NCI-H2029 (cell line): ENCODE measurements at regions not wholly inside any gene's neighbourhood (a gene's known extent, or its start where the extent isn't known, plus 50 kb on each side); places are given as distances from the start of the nearest gene placed in this dataset.
"Not testable (repeated sequence)": the region's sequence is repeated elsewhere in the genome, so short reads cannot be mapped to it uniquely, and the experiment has no call there.

Source experiments
- DNase-seq: peaks from one replicate; lab custom pipeline; 2025; lab: John Stamatoyannopoulos, UW

DNA sequence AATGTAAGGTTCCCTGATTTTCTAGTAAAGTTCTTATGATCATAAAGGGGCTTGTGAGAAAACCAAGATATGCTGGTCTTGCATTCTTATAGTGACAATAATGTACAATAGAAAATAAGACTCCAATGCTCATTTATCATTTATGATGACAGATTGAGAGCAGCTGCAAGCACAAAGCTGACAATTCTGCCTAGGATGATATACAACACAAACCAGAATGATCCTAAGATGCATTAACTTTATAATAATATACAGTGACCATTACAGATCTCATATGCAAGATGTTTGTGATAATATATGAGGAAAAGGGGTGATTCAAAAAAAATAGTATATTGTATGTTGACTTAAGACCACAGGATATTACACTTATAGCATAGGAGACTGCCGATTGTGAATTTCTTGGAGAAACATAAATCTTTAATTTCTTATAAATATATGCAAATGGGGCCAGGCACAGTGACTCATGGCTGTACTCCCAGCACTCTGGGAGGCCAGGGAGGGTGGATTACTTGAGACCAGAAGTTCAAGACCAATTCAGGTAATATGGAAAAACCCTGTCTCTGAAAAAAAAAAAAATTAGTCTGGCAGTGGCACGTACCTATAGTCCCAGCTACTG is 387.0 kb downstream of the ZBBX start:
- no peak for DNase-seq

DNA sequence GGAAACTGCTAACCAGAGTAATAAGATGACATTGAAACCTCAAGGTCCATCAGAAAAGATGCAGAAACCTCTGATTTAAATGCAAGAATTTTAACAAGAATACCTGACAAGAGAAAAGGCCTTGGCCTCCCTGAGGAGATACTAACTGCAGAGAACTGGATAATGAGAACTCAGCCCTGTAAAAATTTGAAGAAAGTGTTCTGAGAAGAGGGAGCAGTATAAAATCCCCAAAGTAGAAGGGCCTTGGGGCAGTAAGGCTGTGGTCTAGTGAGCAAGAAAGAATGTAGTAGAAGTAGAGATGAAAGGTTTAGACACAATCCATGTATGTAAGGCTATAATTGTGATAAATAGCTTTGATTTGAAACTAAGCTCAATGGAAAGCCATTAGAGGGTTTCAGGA is 394.1 kb downstream of the ZBBX start:
- DNase-seq = no peak

DNA sequence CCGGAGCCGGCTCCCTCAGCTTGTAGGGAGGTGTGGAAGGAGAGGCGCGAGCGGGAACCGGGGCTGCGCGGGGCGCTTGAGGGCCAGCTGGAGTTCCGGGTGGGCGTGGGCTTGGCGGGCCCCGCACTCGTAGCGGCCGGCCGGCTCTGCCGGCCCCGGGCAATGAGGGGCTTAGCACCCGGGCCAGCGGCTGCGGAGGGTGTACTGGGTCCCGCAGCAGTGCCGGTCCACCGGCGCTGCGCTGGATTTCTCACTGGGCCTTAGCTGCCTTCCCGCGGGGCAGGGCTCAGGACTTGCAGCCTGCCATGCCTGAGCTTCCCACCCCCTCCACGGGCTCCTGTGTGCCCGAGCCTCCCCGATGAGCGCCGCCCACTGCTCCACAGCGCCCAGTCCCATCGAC is 404.3 kb downstream of the ZBBX start:
- DNase-seq = not testable (repeated sequence)

DNA sequence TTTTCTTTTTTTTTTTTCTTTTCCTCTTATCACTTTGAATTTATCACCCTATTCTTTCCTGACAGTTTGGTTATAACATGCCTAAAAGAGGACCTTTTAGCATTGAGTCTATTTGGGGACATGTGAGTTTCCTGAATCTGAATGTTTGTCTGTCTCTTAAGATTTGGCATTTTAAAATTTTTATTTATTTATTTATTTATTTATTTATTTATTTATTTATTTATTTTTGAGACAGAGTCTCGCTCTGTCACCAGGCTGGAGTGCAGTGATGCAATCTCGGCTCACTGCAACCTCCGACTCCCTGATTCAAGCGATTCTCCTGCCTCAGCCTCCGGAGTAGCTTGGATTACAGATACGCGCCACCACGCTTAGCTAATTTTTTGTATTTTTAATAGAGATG is 412.4 kb downstream of the ZBBX start:
- not testable (repeated sequence) for DNase-seq

DNA sequence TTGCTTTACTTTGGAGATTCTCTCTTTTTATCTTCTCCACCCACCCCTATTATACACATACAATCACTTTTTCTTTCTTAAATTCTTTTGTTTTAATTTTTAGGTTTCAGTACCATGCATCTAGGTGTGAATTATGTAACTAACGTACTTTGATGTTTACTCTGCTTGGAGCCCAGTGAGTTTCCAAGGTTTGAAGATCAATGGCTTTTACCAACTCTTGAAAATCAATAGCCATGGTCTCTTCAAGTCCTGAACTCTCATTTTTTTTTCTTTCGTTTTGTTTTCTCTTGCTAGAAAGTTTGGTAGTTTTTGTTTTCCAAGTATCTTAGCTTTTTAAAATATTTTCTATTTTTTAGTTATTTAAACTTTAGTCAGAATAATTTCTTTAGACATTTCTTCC is 417.2 kb downstream of the ZBBX start:
- DNase-seq = no peak

DNA sequence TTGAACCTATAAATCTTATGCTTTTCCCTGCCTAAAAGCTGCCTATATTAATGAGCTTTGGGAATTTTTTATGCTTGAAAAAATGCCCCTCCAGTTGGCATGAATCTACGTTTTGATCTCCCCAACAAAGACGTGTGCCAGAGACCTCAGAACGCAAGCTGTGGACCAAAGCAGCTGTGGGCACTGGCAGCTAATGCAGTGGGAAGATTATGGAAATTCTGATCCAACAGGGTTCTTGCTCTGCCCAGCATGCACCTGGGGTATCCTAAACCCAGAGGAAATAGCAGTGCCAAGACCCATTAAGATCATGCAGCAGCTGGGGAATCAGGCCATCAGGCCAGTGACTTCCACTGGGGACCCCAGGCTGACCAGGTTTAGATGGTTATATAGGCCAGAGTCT is 423.0 kb downstream of the ZBBX start:
- no peak for DNase-seq

DNA sequence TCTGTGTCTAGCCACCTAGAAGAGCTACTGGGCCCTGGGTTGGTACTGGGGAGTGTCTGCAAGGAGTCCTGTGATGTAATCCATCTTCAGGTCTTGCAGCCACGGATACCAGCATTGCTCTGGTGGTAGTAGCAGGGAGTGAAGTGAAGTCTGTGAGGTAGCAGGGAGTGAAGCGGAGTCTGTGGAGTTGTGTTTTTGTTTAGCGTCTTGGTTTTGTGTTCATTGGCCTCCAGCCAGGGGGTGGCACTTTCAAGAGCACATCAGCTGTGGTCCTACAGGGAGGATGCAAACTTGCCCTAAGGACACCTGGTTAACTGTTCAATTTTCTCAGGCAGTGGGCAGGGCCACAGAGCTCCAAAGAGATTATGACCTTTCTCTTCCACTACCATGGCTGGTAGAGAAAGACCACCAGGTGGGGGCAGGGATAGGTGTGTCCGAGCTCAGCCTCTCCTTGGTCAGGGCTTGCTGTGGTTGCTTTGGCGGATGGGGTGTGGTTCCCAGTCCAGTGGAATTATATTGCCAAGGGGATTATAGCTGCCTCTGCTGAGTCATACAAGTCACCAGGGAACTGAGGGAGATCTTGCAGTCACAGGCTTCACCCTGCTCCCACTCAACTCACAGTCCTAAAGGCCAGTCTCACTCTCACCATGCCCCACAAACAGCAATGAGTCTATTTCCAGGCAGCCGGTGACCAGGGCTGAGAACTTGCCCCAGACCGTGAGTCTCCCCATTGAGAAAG is 424.7 kb downstream of the ZBBX start:
- DNase-seq = no peak

DNA sequence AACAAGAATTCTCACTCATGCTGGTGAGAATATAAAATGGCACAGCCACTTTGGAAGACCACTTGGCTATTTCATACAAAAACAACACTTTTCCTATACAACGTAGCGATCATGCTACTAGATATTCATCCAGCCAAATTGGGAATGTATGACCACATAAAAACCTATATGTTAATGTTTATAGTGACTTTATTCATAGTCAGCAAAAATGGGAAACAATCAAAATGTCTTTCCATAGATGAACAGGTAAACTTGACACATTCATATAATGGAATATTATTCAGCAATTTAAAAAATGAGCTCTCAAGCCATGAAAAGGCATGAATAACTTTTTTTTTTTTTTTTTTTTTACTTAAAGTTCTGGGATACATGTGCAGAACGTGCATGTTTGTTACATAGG is 445.2 kb downstream of the ZBBX start:
- no peak for DNase-seq

DNA sequence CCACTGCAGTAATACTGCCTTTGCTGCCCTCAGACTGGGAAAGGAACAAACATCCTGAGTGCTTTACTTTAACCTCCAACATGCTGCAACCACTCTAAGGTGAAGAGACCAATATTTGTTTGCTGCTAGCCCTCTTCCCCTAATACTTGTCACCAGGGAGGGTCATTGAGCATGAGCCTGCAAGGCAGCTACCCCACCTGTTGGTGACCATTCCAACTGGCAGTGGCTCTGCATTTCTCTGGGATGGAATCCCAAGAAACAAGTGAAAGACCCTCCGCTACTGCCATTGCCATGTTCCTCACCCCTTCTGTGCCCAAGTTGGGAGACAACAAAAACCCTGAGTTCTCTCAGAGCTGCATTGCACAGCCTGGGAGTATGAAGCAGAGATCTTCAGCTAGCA is 462.7 kb downstream of the ZBBX start:
- no peak for DNase-seq

DNA sequence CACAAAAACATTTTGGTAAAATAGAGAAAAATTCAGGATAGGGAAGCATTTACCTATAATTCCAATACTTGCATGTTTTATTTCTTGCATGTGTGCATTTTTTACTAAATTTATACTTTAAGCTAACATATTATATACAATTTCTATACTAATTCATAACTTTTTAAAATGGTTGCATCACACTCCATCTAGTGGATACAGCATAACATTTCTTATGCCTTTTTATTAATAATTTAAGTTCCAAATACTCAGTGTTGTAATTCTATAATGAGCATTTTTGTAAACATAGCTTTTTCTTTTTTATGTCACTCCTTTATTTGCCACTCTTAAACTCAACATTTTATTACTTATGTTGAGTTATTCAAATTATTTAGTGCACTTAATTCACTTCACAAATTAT is 477.7 kb downstream of the ZBBX start:
- DNase-seq = no peak

DNA sequence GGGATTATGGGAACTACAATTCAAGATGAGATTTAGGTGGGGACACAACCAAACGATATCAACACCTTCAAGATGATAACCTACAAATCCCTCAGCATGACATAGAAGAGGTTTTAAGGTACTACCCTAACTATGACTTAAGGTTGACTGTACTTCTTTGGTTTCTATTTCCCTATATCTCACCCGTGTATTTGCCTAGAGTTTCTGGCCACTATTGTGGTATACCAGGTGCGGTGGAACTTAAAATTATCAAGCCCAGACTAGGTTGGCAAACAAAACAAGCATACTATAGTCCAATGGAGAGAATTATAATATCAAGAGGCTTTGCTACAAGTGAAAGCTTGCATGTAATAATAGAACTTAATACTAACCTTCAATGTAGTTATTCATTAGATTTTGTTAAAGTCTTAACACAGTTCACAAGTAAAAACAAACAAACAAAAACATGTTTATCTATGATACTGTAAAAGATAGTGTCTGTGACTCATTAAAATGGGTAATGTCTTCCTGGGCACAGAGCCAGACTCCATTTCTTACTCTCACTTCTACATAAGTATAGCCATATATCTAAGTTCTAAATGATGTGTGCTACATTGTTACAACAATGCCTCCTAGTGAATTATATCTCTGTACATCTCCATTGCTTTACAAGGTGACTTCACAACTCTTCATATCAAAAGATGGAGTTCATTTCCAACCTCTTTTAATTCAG is 479.1 kb downstream of the ZBBX start:
- DNase-seq = no peak

DNA sequence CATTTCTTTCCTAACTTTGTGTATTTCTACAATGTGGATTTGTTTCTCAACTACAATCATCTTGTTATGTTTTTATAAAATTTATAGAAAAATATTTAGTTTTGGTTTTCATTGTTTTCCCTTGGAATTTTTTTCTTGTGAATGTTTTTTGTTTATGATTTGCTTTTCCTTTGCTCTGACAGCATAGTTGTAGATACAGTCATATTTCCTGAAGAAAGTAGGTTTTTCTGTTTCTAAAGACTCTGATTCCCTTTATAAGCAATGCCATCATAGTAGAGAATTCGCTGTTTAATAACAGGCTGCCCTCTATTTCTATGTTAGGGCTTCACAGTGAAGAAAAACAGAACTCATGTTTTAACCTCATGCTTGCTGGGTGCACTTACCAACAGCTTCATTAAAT is 482.3 kb downstream of the ZBBX start:
- no peak for DNase-seq

DNA sequence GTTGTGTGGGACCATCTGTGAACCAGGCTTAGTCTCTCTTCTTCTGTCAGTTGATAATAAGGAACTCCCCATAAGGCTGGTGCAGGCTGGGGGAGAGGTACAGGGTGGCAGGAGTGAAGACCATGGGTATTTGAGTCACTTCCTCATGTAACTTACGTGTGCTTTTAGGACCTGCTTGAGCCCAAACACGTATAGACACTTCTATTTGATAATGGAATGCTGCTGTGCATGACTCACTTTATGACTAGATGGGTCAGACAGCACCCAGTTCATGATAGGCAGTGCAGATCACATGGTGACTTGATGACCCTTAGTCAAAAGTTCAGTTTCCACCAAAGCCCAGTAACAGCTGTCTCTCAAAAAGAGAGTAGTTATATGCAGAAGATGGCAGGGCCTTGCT is 490.9 kb downstream of the ZBBX start:
- DNase-seq = no peak

DNA sequence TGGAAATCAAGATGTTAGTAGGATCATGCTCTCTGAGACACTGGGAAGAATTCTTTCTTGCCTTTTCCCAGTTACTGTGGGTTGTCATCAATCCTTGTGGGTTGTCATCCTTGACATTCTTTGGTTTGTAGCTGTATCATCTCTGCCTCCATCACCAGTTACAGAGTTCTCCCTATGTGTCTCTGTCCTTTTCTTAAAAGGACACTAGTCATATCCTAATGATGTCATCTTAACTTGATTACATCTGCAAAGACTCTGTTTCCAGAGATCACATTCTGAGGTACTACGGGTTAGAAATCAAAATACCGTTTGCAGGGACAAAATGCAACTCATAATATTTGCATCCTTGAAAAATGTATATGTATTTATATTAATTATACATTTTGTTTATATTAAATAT is 500.4 kb downstream of the ZBBX start:
- DNase-seq = no peak

DNA sequence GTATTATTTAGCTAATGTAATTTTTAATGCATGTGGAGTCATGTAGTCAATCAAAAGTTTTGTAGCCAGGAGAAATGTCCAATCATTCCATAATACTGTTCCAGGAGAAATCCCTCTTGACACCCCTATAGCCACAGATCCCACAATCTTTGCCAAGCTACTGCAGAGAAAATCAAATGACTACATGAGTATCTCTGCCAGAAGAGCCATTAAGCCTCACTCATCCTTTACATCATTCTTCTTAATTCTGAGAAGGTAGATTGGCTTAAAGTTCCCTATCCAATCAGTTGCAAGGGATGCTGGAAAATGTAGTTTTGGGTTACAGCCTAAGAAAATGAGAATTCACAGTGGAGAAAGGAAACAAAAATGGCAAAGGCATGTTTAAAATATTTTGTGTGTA is 502.1 kb downstream of the ZBBX start:
- DNase-seq = no peak

DNA sequence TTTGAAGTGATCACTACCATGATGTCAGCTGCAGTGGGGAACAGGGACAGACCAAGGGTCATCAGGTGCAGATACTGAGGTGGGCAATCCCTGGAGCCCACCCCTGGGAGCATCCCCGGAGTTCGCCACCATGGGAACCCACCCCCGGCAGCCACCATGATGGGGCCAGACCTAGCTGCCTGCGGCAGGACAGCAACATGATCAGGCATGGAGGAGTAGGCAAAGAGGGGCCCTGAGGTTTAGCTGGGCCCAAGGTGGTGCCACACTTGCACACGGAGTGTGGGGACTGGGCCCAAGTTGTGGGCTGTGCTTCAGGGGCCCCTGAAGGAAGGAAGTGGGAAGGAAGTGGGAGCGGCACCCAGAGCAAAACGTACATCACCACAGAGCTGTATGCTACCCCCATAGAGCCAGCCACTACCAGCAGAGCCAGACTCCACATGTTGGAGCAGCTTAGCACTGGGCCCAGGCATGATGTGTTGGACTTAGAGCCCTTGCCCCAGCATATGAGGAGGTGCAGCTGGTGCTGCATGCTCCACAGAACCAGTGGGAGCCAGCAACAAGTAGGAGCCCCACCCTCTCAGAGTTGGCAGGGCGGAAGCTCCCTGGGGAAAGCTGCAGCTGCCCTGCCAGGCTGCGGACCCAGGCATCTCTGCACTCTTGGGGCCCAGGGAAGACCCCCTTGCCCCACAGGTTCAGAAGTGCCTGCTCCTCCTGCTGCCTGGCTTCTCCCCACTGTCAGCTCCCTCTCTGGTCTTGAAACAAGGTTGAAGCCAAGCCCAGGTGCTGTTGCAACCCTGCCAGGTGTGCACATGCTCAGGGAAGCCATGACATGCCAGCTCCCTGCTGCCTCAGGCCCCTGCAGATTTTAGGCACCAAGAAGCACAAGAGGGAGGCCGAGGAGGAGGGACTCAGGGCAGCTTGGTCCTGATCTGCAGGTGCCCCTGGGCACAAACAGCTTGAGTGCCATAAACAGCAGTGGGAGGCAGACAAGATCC is 515.3 kb downstream of the ZBBX start:
- no peak for DNase-seq

DNA sequence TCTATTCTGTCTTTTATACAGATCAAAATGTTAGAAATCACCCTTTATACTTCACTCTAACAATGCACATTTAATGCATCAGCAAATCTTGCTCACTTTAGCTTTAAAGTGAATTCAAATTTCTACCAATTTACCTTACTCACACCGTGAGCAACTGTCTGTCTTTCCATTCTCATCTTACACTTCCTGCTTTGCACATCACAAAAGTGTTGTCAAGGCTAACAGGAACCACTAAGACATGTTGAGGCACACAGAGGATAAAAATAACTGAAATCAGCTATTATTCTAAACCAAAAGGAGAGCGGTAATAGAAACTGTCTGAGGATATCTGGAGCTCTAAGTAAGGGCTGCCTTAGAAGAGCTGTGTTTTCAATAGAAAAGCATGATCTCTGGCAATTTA is 519.9 kb downstream of the ZBBX start:
- no peak for DNase-seq

DNA sequence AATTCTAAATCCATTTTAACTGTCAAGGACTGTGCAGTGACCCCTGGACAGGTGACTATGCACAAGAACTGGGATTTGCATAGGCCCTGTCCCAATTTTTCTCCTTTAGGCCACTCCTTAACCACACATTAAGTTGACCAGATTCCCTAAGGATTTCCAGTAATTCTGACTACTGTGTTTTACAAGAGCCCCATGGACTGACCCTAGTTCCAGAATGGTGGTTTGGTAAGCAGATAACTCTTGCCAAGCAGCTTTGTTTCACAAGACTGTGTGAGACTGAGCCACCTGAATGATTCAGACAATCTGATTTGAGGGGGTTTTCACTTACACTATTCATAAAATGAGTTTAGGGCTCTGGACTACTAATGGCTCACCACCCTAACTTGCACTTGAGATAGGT is 535.8 kb downstream of the ZBBX start:
- no peak for DNase-seq

DNA sequence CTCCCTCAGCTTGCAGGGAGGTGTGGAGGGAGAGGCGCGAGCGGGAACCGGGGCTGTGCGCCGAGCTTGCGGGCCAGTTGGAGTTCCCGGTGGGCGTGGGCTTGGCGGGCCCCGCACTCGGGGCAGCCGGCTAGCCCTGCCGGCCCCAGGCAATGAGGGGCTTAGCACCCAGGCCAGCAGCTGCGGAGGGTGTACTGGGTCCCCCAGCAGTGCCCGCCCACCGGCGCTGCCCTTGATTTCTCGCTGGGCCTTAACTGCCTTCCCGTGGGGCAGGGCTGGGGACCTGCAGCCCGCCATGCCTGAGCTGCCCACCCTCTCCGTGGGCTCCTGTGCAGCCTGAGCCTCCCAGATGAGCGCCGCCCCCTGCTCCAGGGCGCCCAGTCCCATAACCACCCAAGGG is 537.3 kb downstream of the ZBBX start:
- DNase-seq = not testable (repeated sequence)

DNA sequence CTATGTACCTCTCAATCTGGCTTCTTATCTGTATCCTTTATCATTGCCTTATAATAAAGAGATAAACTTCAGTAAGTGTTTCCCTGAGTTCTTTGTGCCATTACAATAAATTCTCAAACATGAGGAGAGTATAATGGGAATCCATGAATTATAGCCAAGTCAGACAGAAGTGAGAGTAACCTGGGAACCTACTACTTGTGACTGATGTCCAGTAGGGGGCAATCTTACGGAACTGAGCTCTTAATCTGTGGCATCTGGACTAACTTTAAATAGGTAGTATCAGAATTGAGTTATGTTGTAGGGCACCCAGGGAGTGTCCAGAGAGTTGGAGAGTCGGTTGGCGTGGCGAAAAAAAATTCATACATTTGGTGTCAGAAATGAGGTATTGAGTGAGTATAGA is 542.6 kb downstream of the ZBBX start:
- no peak for DNase-seq

DNA sequence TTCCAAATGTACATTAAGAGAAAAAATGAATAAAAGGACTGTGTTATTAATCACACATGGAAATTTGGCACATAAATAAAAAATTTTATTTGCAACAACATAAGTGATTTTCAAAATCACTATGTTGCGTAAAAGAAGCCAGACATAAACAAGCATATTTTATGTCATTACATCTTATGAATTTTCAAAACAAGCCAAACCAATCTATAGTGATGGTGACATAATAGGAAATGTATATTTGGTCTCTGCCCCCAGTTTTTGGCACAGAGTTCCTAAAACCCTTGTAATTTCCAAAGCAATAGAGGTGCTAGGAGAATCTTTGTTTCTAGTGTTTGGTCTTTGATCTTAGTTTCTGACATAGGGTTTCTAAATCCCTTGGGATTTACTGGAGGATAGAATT is 543.3 kb downstream of the ZBBX start:
- no peak for DNase-seq

DNA sequence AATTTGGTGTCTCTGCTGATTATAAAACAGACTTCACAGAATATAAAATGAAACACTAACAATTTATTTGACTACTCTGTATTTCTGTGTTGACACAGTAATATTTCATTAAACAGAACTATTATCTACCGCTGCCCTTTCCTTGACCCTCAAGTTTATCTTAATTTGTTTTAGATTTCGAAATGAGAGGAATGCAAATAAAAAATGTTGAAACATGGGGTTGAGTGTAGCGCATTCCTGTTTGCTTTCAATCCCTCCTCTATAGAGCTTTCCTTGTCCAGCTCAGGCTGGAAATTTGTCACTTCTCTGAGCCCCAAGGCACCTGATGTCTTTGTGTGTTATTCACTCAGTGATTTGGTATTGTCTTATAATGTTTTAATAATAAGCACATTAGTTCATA is 550.2 kb downstream of the ZBBX start:
- DNase-seq = peak; percentile 65
